Uterus (tissue), 3 donors: ENCODE measurements at regions not wholly inside any gene's neighbourhood (a gene's known extent, or its start where the extent isn't known, plus 50 kb on each side); places are given as distances from the start of the nearest gene placed in this dataset.

Experiments
- DNase-seq, 2 donors: peaks; one replicate each; pipeline ENCODE4 v3.0.0-alpha.2; 2019 to 2020
- H3K27ac ChIP-seq, 2 donors: fragments of 200-600 bp; sonication (generic); 1 replicate in 1 of 2; 2 replicates in 1 of 2; pipeline ENCODE4 v1.5.1; 2016 to 2018
- H3K27me3 ChIP-seq, 2 donors: fragments of 200-600 bp; sonication (generic); one replicate each; pipeline ENCODE4 v1.5.1; 2018 to 2019; ENCODE audit warnings: control low read depth in 1 of 2
- H3K36me3 ChIP-seq, 2 donors: fragments of 200-600 bp; sonication (generic); one replicate each; pipeline ENCODE4 v1.5.1; 2019; ENCODE audit warnings: control low read depth in 1 of 2
- H3K4me1 ChIP-seq, 2 donors: fragments of 200-600 bp; sonication (generic); one replicate each; pipeline ENCODE4 v1.5.1; 2018 to 2019; ENCODE audit warnings: control low read depth in 1 of 2
- H3K4me3 ChIP-seq, 2 donors: fragments of 200-600 bp; sonication (generic); 1 replicate in 1 of 2; 2 replicates in 1 of 2; pipeline ENCODE4 v1.5.1; 2018 to 2019; ENCODE audit warnings: mild to moderate bottlenecking in 1 of 2
- H3K9me3 ChIP-seq, 2 donors: fragments of 200-600 bp; sonication (generic); one replicate each; pipeline ENCODE4 v1.5.1; 2019; ENCODE audit warnings: control low read depth in 1 of 2
- POLR2A ChIP-seq, 2 donors: fragments of 450-650 bp; IDR thresholded peaks; one replicate each; pipeline ENCODE4 v1.6.1; 2016; ENCODE audit warnings: antibody characterized with exemption in 2 of 2, mild to moderate bottlenecking in 1 of 2, moderate library complexity in 1 of 2
- intact Hi-C: fragments of 100-400 bp; cut with DNase I; formaldehyde crosslinking; loops from one replicate; pipeline ENCODE4 v1.15.1; 2023; ENCODE audit warnings: low total_unique reads
- TF ChIP-seq, protein P1 (sequence below), 4 experiments: fragments of 200-600 bp in 2 of 4; fragments of 450-650 bp in 2 of 4; sonication (generic) in 2 of 4; IDR thresholded peaks; one replicate each; pipeline ENCODE4 v1.5.1; 2016 to 2019; ENCODE audit warnings: antibody characterized with exemption in 4 of 4, mild to moderate bottlenecking in 2 of 4, moderate library complexity in 1 of 4
- donor health status: DM: yes; HTN: yes; CAD: no.

DNA sequence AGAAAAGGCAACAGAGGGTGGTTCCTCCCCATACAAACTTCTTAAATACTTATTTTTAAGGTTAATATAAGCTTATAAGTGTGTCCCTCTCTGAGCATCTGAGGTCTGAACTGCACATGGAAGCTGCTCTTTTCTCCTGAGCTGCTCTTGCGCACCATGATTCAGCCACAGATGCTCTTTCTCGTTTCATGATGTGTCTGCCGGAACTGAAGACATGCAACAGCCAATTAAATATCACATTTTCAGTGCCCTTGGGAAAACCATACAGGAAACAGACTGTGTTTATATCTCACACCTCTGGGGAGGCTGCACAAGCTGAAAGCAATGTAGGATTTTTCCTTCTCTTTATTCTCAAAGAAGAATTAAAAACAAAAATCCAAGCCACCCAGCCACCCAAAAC is 96.8 kb upstream of the NREP start:
- no peaks in the 10 kb centered on the region for H3K27me3 ChIP-seq
- no peak overlapping the region for H3K4me3 ChIP-seq
- H3K36me3 ChIP-seq: no peaks in the 10 kb centered on the region
- DNase-seq: no peak
- H3K27ac ChIP-seq: no peak overlapping the region
- H3K4me1 ChIP-seq: no peaks in the 10 kb centered on the region
- intact Hi-C loops: no loop called here
- H3K9me3 ChIP-seq: no peaks in the 10 kb centered on the region
- no peak for TF ChIP-seq POLR2A (IDR thresholded peaks at IDR 0.05)
- TF ChIP-seq, protein P1, sequence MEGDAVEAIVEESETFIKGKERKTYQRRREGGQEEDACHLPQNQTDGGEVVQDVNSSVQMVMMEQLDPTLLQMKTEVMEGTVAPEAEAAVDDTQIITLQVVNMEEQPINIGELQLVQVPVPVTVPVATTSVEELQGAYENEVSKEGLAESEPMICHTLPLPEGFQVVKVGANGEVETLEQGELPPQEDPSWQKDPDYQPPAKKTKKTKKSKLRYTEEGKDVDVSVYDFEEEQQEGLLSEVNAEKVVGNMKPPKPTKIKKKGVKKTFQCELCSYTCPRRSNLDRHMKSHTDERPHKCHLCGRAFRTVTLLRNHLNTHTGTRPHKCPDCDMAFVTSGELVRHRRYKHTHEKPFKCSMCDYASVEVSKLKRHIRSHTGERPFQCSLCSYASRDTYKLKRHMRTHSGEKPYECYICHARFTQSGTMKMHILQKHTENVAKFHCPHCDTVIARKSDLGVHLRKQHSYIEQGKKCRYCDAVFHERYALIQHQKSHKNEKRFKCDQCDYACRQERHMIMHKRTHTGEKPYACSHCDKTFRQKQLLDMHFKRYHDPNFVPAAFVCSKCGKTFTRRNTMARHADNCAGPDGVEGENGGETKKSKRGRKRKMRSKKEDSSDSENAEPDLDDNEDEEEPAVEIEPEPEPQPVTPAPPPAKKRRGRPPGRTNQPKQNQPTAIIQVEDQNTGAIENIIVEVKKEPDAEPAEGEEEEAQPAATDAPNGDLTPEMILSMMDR (IDR thresholded peaks at IDR 0.05): no peak

DNA sequence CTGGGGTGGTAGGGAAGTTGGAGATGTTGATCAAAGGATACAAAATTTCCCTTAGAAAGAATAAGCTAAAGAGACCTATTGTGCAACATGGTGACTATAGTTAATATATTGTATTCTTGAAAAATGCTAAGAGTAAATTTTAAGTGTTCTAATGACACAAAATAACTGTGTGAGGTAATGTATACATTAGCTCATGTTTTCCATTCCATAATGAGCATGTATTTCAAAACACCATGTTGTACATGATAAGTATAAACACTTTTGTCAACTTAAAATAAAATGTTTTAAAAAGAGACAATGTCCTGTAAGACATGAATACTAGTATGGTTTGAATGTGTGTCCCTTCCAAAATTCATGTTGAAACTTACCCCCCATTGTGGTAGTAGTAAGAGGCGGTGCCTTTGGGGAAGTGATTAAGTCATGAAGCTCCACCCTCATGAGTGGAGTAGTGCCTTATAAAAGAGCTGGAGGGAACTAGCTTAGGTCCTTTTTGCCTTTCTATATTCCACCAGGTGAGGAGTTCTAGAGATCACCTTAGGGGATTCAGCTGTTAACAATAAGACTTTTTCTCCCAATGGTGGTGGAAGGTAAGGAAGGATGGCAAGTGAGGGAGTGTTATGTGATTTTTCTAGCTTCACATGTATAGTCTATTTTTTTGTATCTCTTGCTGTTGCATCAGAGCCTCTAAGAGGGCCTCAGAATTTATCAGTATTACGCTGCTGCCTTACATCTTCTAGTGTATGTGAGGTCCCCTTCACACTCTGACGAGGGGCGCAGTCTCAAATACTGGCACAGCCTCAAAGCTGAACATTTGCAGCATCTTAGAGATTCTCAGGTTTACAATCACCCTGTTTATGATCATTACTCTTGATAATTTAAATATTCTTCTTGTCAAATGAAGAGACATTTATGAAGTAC is 94.9 kb upstream of the NREP start:
- DNase-seq: no peak
- Histone ChIP-seq H3K27me3 (no peaks in the 10 kb centered on the region), H3K9me3 (no peaks in the 10 kb centered on the region), H3K4me3 (no peak overlapping the region), H3K4me1 (no peaks in the 10 kb centered on the region), H3K27ac (no peak overlapping the region), H3K36me3 (no peaks in the 10 kb centered on the region)
- TF ChIP-seq POLR2A (IDR thresholded peaks at IDR 0.05): no peak
- TF ChIP-seq, protein P1 (IDR thresholded peaks at IDR 0.05): no peak
- intact Hi-C loops: no loop called here

DNA sequence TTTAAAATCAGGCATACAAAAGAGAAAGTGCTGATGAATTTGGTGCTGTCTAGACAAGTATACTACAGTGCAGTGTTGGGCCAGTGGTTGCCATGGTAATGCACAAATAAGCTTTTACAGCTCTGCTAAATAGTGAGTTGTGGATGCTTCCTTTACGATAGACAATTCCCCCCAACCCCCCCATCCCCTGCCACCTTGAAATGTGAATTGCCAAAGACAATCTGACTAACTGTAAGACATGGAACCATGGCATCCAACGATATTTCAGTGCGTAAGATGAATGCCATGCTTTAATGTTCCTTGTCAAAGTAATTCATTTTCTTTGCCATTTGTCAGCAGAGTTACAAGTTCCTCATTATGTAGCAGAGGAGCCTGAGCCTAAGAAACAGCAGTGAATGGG is 91.5 kb upstream of the NREP start:
- Histone ChIP-seq H3K4me3 (no peak overlapping the region), H3K36me3 (no peaks in the 10 kb centered on the region), H3K9me3 (no peaks in the 10 kb centered on the region), H3K27ac (no peak overlapping the region), H3K27me3 (no peaks in the 10 kb centered on the region), H3K4me1 (no peaks in the 10 kb centered on the region)
- intact Hi-C loops: no loop called here
- TF ChIP-seq, protein P1 (IDR thresholded peaks at IDR 0.05): no peak
- TF ChIP-seq POLR2A (IDR thresholded peaks at IDR 0.05): no peak
- no peak for DNase-seq

DNA sequence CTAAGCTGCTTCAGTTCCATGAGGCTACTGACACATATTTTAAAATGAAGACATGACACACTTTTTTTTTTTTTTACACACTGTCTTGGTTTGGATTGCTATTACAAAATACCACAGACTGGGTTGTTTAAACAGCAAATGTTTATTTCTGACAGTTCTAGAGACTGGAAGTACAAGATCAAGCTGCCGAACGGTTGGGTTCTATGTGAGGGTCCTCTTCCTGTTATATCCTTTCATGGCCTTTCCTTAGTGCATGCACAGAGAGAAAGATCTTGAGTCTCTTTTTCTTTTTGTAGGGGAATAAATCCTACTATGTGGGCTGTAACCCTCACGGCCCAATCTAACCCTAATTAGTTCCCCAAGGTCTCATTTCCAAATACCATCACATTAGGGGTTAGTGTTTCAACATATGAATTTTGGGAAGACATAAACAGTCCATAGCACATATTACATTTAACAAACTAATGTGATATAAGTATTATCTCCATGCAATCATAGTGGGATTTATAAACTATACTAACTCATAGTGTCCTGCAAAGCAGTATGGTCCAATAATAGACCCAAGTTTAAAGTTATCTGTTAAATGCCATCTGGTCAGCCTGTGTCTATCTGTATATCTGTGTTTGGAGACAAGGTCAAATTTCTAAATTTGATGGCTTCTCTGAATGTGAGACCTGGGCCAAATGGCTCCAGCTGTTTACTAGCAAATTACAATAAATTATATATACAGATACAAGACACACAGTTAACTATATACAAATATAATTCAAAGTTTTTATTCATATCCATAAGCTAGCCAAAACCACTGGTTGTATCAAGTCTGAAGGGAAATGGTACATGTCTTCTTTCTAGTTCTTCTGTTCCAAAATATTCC is 90.3 kb upstream of the NREP start:
- TF ChIP-seq, protein P1 (IDR thresholded peaks at IDR 0.05): no peak
- no peak for TF ChIP-seq POLR2A (IDR thresholded peaks at IDR 0.05)
- no peaks in the 10 kb centered on the region for H3K27me3 ChIP-seq
- no peaks in the 10 kb centered on the region for H3K4me1 ChIP-seq
- no peaks in the 10 kb centered on the region for H3K9me3 ChIP-seq
- DNase-seq: no peak
- intact Hi-C loops: no loop called here
- no peak overlapping the region for H3K4me3 ChIP-seq
- H3K27ac ChIP-seq: no peak overlapping the region
- H3K36me3 ChIP-seq: no peaks in the 10 kb centered on the region
